ENCODE measurements at regions not wholly inside any gene's neighbourhood (a gene's known extent, or its start where the extent isn't known, plus 50 kb on each side); places are given as distances from the start of the nearest gene placed in this dataset.

DNA sequence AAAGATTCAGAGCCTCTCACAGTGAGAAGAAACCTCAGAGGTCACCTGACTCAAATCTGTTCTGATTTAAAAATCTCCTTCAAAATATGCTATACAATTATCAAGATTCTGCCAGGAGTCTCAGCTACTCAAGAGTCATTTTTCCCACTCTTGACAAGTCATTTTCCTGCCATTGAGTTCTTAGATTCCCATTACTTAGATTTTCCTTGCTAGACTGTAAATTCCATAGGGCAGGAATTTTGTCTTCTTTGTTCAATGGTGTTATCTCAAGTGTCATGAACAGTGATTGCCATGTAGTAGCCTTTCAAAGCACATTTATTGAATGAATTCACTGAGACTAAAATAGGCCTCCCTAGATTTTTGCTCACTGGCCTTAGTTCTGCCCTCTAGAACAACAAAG, 95.9 kb downstream of the PCTP start:
- no peak overlapping the region for H3K4me3 ChIP-seq (ENCODE audit: low read depth, low read length)
- DNase-seq (ENCODE audit: low read depth), result no peak
- TF ChIP-seq, protein P1, sequence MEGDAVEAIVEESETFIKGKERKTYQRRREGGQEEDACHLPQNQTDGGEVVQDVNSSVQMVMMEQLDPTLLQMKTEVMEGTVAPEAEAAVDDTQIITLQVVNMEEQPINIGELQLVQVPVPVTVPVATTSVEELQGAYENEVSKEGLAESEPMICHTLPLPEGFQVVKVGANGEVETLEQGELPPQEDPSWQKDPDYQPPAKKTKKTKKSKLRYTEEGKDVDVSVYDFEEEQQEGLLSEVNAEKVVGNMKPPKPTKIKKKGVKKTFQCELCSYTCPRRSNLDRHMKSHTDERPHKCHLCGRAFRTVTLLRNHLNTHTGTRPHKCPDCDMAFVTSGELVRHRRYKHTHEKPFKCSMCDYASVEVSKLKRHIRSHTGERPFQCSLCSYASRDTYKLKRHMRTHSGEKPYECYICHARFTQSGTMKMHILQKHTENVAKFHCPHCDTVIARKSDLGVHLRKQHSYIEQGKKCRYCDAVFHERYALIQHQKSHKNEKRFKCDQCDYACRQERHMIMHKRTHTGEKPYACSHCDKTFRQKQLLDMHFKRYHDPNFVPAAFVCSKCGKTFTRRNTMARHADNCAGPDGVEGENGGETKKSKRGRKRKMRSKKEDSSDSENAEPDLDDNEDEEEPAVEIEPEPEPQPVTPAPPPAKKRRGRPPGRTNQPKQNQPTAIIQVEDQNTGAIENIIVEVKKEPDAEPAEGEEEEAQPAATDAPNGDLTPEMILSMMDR (IDR thresholded peaks at IDR 0.05; ENCODE audit: control insufficient read depth, extremely low read depth, insufficient read depth), result no peak

DNA sequence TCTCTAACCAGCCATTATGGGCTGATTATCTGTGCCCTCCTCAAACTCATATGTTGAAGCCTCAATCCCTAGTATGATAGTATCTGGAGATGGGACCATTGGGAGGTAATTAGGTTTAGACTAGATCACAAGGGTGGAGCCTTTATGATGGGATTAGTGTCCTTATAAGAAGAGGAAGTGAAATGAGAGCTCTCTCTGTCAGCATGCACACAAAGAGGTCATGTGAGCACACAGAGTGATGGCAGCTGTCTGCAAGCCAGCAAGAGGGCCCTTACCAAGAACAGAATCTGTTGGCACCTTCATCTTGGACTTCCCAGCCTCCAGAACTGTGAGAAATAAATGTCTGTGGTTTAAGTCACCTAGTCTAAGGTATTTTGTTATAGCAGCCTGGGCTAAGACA, 101.9 kb downstream of the PCTP start:
- DNase-seq (ENCODE audit: low read depth), result no peak
- TF ChIP-seq, protein P1 (IDR thresholded peaks at IDR 0.05; ENCODE audit: control insufficient read depth, extremely low read depth, insufficient read depth), result no peak
- H3K4me3 ChIP-seq (ENCODE audit: low read depth, low read length), result no peak overlapping the region

DNA sequence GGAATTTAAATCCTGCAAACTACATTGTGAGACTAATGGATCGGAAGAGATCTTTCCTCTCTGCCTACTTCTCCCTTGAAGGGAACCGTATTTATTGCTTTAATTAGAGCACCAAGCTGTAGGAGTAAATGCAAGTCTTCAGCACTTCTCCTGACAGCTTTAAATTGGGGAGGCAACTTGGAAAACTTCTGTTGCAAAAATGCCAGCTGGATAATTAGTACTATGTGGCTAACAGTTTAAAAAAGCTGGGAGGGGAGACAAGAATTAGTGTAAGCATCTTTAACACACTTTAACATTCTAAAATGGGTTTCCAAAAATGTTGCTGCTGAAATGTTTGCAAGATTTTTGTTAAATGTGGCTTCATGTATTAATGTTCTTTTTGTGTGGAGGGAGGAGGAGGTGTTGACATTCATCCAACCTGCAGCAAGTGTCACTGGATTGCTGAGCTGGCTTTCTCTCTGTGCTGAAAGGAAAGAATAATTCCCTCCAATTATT, 108.5 kb downstream of the PCTP start:
- TF ChIP-seq, protein P1 (IDR thresholded peaks at IDR 0.05; ENCODE audit: control insufficient read depth, extremely low read depth, insufficient read depth), result no peak
- no peak overlapping the region for H3K4me3 ChIP-seq (ENCODE audit: low read depth, low read length)
- DNase-seq (ENCODE audit: low read depth), result no peak

DNA sequence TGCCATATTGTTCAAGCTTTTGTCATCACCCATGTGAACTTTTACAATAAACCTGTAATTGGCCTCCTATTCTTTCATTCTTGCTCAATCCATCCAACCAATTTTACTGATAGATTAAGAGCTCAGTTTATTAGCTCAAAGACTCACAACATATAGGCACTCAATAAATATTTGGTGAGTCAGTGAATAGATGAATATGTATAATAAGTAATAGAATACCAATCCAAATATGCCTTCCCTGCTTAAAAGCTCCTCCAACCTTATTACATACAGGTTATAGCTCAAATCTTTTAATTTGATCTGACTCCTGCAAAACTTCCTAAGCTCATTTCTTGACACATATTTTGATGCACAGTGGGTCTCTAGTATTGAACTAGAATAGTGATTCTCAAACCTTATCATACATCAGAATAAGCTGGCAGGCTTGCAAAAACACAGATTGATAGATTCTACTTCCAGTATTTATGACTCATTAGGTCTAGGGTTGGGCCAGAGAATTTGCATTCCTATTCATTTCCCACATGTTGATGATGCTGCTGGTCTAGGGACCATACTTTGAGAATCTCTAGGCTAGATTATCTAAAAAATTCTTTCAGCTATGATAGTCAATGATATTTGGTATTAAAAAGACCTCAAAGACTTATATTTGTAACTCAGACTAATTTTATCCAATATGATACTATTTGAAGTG, 114.4 kb downstream of the PCTP start:
- H3K4me3 ChIP-seq (ENCODE audit: low read depth, low read length), result no peak overlapping the region
- TF ChIP-seq, protein P1 (IDR thresholded peaks at IDR 0.05; ENCODE audit: control insufficient read depth, extremely low read depth, insufficient read depth), result no peak
- no peak for DNase-seq (ENCODE audit: low read depth)

GRCh38 chr17:55870044-55870443, 119.2 kb downstream of the PCTP start:
- H3K4me3 ChIP-seq (ENCODE audit: low read depth, low read length), result no peak overlapping the region
- DNase-seq (ENCODE audit: low read depth), result no peak
- TF ChIP-seq, protein P1 (IDR thresholded peaks at IDR 0.05; ENCODE audit: control insufficient read depth, extremely low read depth, insufficient read depth), result no peak

DNA sequence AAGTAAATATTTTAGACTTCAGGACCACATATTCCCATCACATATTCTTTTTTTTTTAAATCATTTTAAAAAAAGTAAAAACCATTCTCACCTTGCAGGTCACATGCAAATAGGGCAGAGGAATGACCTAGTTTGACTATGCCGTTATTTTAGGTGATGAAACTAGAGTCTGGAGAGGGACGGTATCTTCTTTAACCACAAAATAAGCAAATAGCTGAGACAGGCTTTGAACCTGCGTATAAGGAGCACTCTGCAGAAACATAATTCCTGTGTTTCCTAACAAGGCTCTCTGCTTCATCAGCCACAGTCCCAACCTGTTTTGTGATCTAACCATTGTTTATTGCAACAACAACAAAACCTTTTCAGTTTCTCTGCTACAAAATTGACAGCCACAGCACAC, 121.5 kb downstream of the PCTP start:
- DNase-seq (ENCODE audit: low read depth), result no peak
- TF ChIP-seq, protein P1 (IDR thresholded peaks at IDR 0.05; ENCODE audit: control insufficient read depth, extremely low read depth, insufficient read depth), result no peak
- H3K4me3 ChIP-seq (ENCODE audit: low read depth, low read length), result no peak overlapping the region
